GM18519 (cell line): ENCODE measurements at regions not wholly inside any gene's neighbourhood (a gene's known extent, or its start where the extent isn't known, plus 50 kb on each side); places are given as distances from the start of the nearest gene placed in this dataset.

Source experiments
- ATAC-seq: cut with Tn5 transposase; IDR thresholded peaks from one replicate; pipeline ENCODE4 v1.9.1; 2021; ENCODE audit warnings: mild to moderate bottlenecking, moderate library complexity; ENCODE audit not compliant: unreplicated experiment, low FRiP score

- no peak for ATAC-seq
Observed at GRCh38 chr12:42666671-42667243, 77.2 kb upstream of the PRICKLE1 start.

GRCh38 chr12:42663621-42664020 is 74.1 kb upstream of the PRICKLE1 start:
- ATAC-seq, result no peak

GRCh38 chr12:42660968-42661937 is 71.7 kb upstream of the PRICKLE1 start:
- ATAC-seq, result no peak

GRCh38 chr12:42660117-42660516 is 70.6 kb upstream of the PRICKLE1 start:
- no peak for ATAC-seq

GRCh38 chr12:42652048-42652447 is 62.5 kb upstream of the PRICKLE1 start:
- no peak for ATAC-seq

GRCh38 chr12:42648061-42648460 is 58.5 kb upstream of the PRICKLE1 start:
- no peak for ATAC-seq

GRCh38 chr12:42643881-42644579 is 54.5 kb upstream of the PRICKLE1 start:
- no peak for ATAC-seq

GRCh38 chr12:42641221-42641885 is 51.8 kb upstream of the PRICKLE1 start:
- no peak for ATAC-seq

GRCh38 chr12:42640391-42640790 is 50.8 kb upstream of the PRICKLE1 start:
- ATAC-seq, result no peak

- no peak for ATAC-seq
Observed at GRCh38 chr12:42639556-42639955, 50.0 kb upstream of the PRICKLE1 start.
